HG02763 (cell line): ENCODE measurements at regions not wholly inside any gene's neighbourhood (a gene's known extent, or its start where the extent isn't known, plus 50 kb on each side); places are given as distances from the start of the nearest gene placed in this dataset.
"Not testable (repeated sequence)": the region's sequence is repeated elsewhere in the genome, so short reads cannot be mapped to it uniquely, and the experiment has no call there.

Experiments used
- ATAC-seq: cut with Tn5 transposase; IDR thresholded peaks from one replicate; pipeline ENCODE4 v1.9.1; 2021; ENCODE audit warnings: mild to moderate bottlenecking, moderate library complexity; ENCODE audit not compliant: unreplicated experiment

GRCh38 chr7:42726066-42726785 lies 185.6 kb downstream of the C7orf25 start:
- ATAC-seq: no peak

GRCh38 chr7:42722716-42723115 lies 189.2 kb downstream of the C7orf25 start:
- no peak for ATAC-seq

DNA sequence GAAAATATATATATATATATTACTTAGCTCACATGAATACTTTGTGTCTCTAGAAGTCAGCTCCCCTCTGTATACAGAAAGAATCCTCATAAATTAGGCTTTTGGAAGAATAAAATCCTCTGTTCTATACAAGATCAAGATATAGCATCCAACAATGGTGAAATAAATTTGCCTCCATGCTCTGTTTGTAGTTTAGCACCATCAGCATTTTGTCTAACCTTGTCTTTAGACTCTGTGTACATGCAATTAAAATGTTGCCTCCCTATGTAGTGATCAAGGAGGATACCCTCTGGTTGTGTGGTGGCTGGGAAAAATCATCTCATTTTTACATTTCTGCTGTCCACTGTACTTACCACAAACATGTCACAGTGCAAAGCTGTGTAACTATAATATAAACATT lies 189.7 kb downstream of the C7orf25 start:
- no peak for ATAC-seq

GRCh38 chr7:42720991-42721796 lies 190.7 kb downstream of the C7orf25 start:
- no peak for ATAC-seq

DNA sequence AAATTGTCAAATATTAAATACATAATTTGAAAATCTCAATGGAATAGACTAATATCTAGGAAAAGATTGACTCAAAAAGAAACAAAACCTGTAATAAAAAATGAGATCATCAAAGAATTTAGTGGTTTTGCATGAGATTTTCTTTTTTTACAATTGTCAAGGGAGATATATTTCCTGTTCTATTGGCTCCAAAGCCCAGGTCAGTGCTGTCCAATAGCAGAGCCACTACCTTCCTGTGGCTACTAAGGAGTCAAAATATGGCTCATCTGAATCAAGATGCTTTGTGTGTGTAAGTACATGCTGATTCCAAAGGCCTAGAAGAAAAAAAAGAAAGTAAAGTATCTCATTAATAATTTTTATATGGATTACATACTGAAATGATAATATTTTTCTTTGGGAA lies 191.9 kb downstream of the C7orf25 start:
- ATAC-seq: no peak

DNA sequence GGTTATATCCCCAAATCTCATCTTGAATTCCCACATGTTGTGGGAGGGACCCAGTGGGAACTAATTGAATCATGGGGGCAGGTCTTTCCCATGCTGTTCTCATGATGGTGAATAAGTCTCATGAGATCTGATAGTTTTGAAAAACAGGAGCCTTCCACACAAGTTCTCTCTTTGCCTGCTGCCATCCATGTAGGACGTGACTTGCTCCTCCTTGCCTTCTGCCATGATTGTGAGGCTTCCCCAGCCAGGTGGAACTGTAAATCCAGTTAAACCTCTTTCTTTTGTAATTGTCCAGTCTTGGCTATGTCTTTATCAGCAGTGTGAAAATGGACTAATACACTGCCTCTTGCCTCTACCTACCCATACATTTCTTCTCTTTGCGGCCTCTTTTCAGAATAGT lies 193.4 kb downstream of the C7orf25 start:
- ATAC-seq: not testable (repeated sequence)

DNA sequence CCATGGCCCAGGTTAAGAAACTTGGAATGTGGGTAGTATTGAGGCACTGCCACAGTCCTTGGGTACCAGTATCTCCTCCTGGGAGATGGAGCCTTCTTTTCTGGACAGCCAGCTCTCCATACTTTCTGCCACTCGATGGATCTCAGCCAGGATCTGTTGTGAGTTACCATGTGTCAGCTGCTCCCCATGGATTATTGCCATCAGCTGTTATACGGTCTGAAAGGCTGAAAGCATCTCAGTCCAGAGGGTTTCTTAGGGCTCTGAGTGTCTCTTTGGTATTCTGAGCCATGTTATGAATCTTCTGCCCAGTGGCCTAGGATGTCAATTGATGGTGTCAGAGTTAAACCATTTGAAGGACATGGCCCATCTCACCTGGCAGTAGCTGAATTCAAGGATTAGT lies 197.5 kb downstream of the C7orf25 start:
- ATAC-seq: no peak

GRCh38 chr7:42709284-42709683 lies 202.6 kb downstream of the C7orf25 start:
- ATAC-seq: no peak

DNA sequence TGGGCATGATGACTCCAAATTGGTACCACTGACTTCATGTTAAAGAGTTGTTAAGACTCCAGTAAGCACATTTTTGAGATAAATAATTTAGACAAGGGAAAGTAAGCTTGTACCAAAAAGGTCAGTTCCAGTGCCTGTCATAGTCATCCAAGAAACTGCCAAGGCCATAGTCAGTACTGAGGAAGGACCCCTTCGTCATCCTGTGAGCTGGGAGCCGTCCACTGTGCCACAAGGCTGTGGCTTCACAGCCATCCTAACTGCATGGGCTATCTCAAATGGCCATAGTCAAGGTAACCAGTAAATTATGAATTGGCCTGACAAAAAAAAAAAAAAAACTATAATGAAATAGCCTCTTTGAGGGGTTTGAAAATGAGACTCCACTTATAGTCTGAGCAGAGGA lies 207.2 kb downstream of the C7orf25 start:
- ATAC-seq: no peak

GRCh38 chr7:42702647-42703046 lies 209.2 kb downstream of the C7orf25 start:
- no peak for ATAC-seq

GRCh38 chr7:42700406-42701327 lies 211.2 kb downstream of the C7orf25 start:
- no peak for ATAC-seq

DNA sequence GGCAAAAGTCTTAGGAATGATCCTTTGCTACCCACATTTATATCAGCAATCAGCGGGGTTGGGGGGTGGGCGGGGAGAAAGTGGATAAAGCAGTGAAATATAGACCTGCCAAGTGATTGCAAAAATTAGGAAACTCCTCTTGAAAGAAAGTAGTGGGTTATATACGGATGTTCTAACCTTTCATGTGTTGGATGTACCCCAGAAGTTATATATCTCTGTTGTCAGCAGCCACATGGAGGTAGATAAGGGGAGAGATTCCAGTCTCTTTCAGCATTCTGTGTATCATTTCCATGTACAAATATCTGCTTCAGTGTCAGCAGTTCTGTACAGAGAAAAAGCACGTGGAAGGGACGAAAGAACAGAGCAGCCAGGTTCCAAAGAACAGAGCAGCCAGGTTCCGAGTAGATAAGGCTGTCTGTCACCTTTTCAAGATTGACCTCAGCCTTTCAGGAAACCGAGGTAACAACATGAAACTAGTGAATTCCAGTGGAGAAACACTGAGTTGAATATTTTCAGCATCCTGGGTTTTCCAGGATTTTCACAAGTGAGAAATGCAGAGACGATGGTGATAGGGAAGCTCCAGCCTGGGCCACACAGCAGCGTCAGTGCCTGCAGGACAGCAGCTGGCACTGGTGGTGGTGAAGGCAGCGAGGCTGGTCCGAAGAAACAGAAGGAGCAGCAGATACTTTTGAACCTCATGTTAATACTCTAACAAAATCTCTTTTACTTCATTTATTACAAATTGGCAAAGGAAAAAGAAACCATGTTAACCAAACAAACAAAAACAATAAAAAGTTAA lies 212.3 kb downstream of the C7orf25 start:
- no peak for ATAC-seq

DNA sequence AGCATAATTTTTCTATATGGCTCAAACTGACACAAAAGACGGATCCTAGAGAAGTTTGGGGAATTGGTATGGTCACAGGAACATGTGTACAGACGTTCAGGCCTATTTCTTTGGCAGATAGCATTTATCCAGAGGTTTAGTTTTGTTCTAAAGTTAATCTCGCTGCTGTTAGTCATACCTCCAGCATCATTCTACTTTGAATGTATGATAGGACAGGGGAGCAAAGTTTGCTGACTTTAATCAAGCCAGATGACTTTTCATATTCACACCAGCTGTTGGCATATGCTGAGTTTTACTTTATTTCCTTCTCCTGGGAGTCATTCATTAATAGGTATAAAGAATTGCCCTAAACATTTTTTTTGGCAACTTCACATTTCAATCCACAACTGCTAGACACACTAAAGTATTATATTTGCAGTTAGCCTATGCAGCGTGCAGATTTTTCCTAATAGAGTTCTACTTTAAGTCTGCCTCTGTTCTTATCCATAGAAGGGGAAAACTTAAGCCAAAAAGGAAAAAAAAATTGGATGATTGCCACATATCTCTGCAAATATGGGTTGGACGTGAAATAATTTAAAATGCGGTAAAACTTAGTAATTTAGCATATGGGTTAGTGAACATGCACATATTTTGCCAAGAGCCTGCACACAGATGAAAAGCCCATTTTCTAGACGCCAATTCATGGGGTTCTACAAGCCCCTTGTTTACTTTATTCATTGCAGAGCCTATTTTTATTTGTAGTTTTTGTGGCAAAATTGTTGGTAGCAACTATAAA lies 213.1 kb downstream of the C7orf25 start:
- ATAC-seq: no peak

- no peak for ATAC-seq
Measured at GRCh38 chr7:42694894-42695507, 216.9 kb downstream of the C7orf25 start.

DNA sequence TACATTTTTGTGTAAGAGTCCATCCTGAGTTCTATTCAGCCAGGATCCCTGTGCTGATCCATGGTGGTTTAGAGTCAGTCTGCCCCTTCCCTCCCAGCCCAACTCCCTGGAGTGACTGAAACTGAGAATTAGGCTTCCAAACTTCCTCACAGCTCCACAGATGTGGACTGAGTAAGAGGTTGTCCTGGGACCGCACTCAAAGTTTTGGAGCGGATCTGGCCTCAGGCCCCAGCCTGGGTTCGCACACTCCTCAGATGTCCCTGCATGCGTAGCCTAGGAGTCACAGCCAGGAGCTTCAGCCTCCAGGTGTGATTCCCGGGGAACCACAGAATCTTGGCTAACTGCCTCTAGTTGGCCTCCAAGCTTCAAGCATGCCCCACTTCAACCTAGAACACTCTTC lies 218.1 kb downstream of the C7orf25 start:
- ATAC-seq: no peak

DNA sequence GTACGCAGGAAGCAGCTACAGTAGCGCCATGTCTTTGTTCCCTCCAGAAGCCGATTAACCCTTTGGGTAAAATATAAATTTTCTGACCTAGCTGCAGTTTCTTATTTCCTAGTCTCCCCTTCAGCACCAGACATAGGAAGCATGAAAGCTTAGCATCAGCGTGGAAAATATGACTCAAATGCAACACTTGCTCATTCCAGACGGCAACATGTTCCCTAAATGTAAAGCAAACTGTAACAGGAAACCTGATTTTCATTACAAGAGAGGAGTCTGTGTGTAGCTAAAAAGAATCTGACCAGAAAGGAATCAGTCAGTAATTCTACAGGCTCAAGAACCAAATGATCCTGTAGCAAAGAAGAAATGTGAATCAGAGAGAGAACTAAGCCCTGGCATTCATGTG lies 219.2 kb downstream of the C7orf25 start:
- no peak for ATAC-seq

- ATAC-seq: no peak
Measured at GRCh38 chr7:42690794-42691639, 220.9 kb downstream of the C7orf25 start.

DNA sequence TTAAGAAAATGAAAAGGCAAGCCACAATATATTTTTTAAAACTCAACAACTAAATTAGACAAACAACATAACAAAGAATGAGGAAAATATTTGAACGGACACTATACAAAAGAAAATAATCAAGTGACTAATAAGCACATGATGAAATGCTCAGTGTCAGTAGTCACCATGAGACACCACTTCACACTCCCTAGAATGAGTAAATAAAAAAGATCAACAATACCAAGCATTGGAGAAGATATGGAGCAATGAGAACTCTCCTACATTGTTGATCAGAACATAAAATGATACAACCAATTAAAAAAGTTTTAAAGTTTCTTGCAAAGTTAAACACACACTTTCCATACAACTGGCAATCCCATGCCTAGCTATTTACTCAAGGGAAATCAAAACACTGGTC lies 222.2 kb downstream of the C7orf25 start:
- no peak for ATAC-seq

GRCh38 chr7:42688056-42688371 lies 223.9 kb downstream of the C7orf25 start:
- no peak for ATAC-seq
